Left ventricle myocardium inferior (tissue), 1 donor: ENCODE measurements at regions not wholly inside any gene's neighbourhood (a gene's known extent, or its start where the extent isn't known, plus 50 kb on each side); places are given as distances from the start of the nearest gene placed in this dataset.

ENCODE experiments used
- DNase-seq: peaks from one replicate; pipeline ENCODE4 v3.0.0-alpha.2; 2020
- H3K27ac ChIP-seq: fragments of 200-600 bp; replicated peaks from 2 replicates; pipeline ENCODE4 v1.8.0; 2021
- H3K27me3 ChIP-seq: fragments of 200-600 bp; 2 replicates; pipeline ENCODE4 v1.8.0; 2021; ENCODE audit warnings: low read depth
- H3K36me3 ChIP-seq: fragments of 200-600 bp; 2 replicates; pipeline ENCODE4 v1.8.0; 2021
- H3K4me1 ChIP-seq: fragments of 200-600 bp; 2 replicates; pipeline ENCODE4 v1.8.0; 2021
- H3K4me3 ChIP-seq: fragments of 200-600 bp; 2 replicates; pipeline ENCODE4 v1.8.0; 2021; ENCODE audit warnings: mild to moderate bottlenecking, moderate library complexity
- H3K9me3 ChIP-seq: fragments of 200-600 bp; replicated peaks from 2 replicates; pipeline ENCODE4 v1.8.0; 2021
- CTCF ChIP-seq: fragments of 200-600 bp; IDR thresholded peaks from 2 replicates; pipeline ENCODE4 v1.8.0; 2021; ENCODE audit warnings: antibody characterized with exemption, mild to moderate bottlenecking, borderline replicate concordance
- intact Hi-C: fragments of 100-400 bp; cut with micrococcal nuclease; formaldehyde crosslinking; loops from one replicate; pipeline ENCODE4 v1.11.0; 2022
- donor health status: DM: no; HTN: yes; CAD: no; lungs with severe emphysema.

- DNase-seq, result no peak
- TF ChIP-seq CTCF, result no peak
- no peaks in the 10 kb centered on the region for H3K36me3 ChIP-seq
- peaks cover 15% of the 10 kb centered on the region for H3K4me1 ChIP-seq
- peaks cover 12% of the 10 kb centered on the region for H3K9me3 ChIP-seq
- H3K4me3 ChIP-seq, result no peak overlapping the region
- intact Hi-C loops, result no loop called here
- H3K27me3 ChIP-seq, result no peaks in the 10 kb centered on the region
- H3K27ac ChIP-seq, result no peak overlapping the region
Measured at GRCh38 chr21:16363100-16363499, 633.3 kb downstream of the USP25 start.

GRCh38 chr21:16363518-16363917, 633.7 kb downstream of the USP25 start:
- Histone ChIP-seq H3K27ac (no peak overlapping the region), H3K9me3 (peaks cover 12% of the 10 kb centered on the region), H3K4me1 (peaks cover 15% of the 10 kb centered on the region), H3K27me3 (no peaks in the 10 kb centered on the region), H3K4me3 (no peak overlapping the region), H3K36me3 (no peaks in the 10 kb centered on the region)
- intact Hi-C loops, result no loop called here
- no peak for TF ChIP-seq CTCF
- DNase-seq, result no peak

GRCh38 chr21:16366207-16366606, 636.4 kb downstream of the USP25 start:
- Histone ChIP-seq H3K27ac (no peak overlapping the region), H3K9me3 (peaks cover under 1% of the 10 kb centered on the region), H3K4me3 (no peak overlapping the region), H3K27me3 (no peaks in the 10 kb centered on the region), H3K4me1 (peaks cover 15% of the 10 kb centered on the region), H3K36me3 (no peaks in the 10 kb centered on the region)
- DNase-seq, result no peak
- TF ChIP-seq CTCF, result no peak
- intact Hi-C loops, result no loop called here

- H3K36me3 ChIP-seq, result no peaks in the 10 kb centered on the region
- intact Hi-C loops, result no loop called here
- no peak overlapping the region for H3K4me3 ChIP-seq
- no peak for DNase-seq
- H3K4me1 ChIP-seq, result peaks cover 15% of the 10 kb centered on the region
- no peak for TF ChIP-seq CTCF
- H3K9me3 ChIP-seq, result no peaks in the 10 kb centered on the region
- H3K27me3 ChIP-seq, result no peaks in the 10 kb centered on the region
- H3K27ac ChIP-seq, result no peak overlapping the region
Measured at GRCh38 chr21:16367079-16367478, 637.3 kb downstream of the USP25 start.

- TF ChIP-seq CTCF, result no peak
- H3K4me3 ChIP-seq, result no peak overlapping the region
- no peak overlapping the region for H3K27ac ChIP-seq
- H3K27me3 ChIP-seq, result no peaks in the 10 kb centered on the region
- H3K9me3 ChIP-seq, result no peaks in the 10 kb centered on the region
- H3K4me1 ChIP-seq, result no peaks in the 10 kb centered on the region
- intact Hi-C loops, result no loop called here
- no peaks in the 10 kb centered on the region for H3K36me3 ChIP-seq
- no peak for DNase-seq
Measured at GRCh38 chr21:16370186-16370585, 640.4 kb downstream of the USP25 start.

GRCh38 chr21:16372586-16372985, 642.8 kb downstream of the USP25 start:
- Histone ChIP-seq H3K9me3 (no peaks in the 10 kb centered on the region), H3K27ac (no peak overlapping the region), H3K4me1 (peaks cover 22% of the 10 kb centered on the region), H3K27me3 (no peaks in the 10 kb centered on the region), H3K36me3 (no peaks in the 10 kb centered on the region), H3K4me3 (no peak overlapping the region)
- intact Hi-C loops, result no loop called here
- no peak for TF ChIP-seq CTCF
- no peak for DNase-seq
